NCI-H1694 (cell line): ENCODE measurements at regions not wholly inside any gene's neighbourhood (a gene's known extent, or its start where the extent isn't known, plus 50 kb on each side); places are given as distances from the start of the nearest gene placed in this dataset.
"Not testable (repeated sequence)": the region's sequence is repeated elsewhere in the genome, so short reads cannot be mapped to it uniquely, and the experiment has no call there.

Experiments used
- DNase-seq: peaks from one replicate; lab custom pipeline; 2025; lab: John Stamatoyannopoulos, UW

DNA sequence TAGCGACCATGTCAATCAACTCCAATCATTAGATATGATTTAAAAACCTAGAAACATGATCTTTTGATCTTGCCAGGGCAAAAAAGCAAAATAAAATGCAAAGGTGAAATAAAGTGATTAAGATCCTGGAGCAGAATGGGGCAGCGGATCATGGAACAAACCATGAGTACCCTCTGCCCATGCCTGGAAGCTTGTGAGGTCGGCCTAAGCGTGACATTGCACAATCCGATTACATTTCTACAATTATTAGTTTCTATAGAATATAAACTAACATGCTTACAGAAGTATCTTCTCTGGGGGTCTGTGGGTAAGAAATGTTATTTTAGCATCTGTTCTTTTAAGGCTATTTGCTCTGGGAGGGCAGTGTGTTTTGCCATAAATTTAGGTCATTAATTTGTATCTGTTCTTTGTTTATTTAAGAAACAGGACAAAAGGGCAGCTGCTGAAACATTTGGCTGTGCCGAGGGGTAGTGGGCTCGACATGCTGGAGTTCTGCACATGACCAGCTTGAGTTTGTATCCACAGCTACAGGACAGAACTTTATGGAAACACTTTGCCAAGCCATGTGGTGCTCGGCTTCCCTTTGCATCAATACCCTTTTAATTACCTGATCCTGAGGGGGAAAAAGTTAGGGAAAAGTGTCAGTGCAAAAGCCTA is 55.9 kb downstream of the ZBTB18 start:
- DNase-seq = no peak

DNA sequence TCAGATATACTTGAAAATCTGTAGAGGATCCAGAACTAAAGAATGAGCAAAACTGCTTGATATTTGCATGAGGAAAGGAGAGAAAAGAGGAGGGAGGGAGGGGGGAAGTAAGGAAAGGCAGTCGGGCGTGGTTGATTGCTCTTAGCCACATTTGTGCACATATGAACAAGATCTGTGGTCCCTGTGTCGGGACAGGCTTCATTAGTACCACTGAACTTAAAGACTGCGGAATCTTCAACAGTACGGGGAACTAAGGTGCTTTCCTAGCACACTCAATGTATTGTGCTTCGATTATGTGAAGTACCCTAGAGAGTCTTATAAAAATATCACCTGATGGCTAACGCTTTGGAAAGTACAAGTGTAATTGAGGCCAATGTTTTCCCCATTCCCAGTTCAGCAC is 59.9 kb downstream of the ZBTB18 start:
- no peak for DNase-seq

DNA sequence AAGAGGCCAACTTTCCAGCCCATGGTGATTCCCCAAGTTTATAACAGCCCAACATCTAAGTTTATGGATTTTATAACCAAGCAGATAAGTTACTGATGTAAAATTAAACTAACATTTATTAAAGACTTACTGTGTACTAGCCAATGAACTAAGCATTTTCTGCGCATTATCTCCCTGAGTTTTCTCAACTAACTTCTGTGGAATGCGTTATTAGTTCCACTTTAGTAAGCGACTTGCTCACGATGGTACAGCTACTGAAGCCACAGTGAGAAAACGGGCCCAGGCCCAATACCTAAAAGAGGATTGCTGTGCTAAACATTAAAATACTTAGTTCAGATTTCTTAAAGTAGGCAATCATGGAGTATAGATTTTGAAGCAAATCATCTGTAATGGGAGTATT is 61.0 kb downstream of the ZBTB18 start:
- DNase-seq = no peak

DNA sequence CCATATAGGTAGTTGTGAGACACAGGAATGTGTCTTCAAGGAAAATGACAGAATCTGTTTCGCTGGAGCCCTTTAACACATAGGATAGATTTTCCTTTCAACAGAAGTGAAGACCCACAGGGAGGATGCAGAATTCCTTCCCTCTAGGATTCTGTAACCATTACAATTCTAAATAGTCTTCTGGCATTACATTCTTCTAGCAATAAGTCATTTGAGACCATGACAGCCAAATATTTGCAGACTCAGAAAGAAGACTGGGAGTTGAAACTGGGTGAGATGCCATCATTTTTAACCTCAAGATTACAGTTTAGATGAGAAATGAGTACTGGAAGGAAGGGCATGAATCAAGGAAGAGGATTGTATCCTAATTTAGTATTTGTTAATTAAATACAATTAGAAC is 61.6 kb downstream of the ZBTB18 start:
- no peak for DNase-seq

DNA sequence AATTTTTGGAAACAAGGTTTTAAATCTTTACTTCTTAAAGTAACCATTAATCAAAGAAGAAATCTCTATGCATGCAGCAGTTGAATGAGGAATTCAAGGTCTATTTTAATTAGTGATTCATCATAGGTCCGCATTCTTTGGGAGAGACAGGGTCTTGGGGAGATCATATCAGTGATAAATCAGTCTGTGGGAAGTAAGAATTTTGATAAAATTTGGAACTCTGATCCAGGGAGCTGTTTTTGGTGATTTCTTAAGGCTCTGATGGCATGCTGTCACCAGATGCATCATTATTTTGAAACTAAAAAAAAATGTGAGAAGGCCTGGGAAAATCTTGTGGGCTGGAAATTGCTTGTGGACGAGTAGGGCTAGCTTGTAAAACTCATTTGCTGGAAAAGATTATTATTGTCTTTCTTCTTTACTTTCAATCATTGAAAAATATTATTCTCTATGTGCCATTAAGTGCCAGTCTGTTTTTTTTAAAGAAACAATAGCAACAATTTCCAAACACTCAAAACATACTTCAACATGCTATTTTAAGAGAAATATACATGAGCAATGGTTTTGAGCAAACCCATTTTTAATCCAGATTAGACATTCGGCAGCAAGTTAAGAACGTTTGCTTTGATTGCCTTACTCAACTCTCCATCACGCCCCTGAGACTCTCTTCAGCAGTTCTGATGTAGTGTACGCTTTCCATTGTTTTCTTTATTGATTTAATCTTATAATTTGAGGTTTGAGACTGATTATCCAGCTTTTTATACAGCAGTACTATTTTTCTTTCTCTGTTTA is 62.6 kb downstream of the ZBTB18 start:
- DNase-seq = no peak

DNA sequence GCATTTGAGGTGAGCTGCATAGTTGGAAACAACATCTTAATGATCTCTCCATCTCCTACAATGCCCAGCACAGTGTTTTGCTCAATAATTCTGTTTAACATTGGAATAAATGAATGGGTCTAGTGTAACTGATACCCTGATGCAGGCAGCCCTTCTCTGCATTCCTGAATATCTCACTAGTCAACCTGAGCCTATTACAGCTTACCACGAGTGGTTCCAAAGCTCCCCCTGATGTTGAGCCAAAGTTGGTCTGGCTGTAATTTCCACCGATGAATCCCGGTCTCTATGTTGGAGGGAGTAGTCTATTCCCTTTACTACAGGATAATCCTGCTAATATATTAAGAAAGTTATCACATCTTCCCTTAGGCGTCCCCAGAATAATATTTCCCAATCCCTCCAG is 63.8 kb downstream of the ZBTB18 start:
- DNase-seq = no peak

DNA sequence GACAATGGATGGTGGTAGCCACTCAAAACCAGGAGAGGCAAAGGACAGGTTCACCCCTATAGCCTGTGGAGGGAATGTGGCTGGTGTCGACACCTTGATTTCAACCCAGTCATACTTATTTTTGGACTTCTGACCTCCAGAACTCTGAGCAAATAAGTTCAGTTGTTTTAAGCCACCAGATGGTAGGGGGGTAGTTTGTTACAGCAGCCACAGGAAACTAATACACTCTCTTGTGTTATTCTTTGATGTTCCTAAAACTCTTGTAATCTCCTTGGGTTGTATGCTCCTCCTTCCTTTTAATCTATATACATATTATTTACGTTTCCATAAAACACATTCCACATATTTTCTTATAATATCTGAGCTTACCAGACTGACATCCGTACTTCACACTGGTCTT is 65.9 kb downstream of the ZBTB18 start:
- DNase-seq = no peak

DNA sequence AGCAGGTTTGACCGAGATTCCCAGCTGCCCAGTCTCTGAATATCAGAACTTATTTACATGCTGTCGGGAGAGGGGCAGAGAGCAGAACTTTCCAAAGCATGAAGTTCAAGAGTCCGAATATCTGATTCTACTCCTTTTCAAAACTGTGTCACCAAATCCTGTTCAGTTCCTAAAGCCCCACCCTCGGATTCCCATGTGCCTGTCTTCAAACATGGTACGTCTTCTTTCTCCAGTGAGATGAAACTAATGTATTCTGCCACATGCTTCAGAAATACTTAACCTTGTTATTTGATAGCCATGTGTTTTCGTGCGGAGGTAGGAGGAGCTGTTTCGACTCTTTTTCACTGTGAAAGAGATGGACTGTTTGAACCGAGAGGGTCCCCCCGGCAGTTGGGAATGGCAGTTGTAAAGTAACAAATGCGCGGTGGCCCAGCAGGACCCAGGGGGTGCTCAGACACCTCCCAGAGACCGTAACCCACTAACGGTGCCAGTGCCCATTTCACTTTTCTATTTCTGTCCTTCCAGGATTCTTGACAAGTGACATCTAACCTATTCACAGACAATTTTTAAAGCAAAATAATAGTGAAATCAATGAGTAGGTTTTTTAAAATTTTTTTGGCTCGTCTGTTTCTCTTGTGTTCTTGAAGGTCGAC is 67.2 kb downstream of the ZBTB18 start:
- no peak for DNase-seq

DNA sequence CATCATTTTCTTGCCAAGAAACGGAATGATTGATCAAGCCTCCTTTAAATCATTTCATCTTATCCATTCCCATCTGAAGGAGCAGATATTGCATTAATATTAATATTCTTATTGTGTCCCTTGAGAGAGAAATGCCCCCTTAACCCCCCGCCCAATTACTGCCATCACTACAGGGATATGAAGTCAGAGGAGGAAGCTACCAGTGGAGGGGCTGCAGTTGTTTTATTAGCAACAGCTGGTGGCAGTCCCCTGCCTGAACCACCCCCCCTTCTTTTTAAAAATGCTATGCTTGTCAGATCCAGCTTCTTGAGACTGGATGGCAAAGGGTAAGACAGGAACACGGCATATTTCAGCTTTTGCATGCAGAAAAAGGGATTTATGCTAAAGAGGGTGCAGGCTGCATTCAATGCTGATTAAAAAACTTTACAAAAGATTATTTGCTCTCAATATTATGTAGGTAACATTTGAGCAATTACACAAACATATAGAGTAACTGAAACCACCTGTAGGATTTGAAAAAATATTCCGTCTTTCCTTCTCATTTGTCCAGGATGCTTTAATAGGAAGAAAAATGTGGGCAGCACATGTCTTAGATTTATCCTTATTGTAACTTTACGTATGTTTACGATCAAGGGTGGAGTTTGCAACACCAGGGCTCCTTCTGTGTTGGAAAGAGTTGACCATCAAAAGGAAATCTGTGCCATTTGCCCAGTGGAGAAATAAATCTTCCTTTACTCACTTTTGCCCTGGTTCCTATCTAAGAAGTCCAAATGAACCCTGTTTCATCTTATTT is 77.7 kb downstream of the ZBTB18 start:
- no peak for DNase-seq

DNA sequence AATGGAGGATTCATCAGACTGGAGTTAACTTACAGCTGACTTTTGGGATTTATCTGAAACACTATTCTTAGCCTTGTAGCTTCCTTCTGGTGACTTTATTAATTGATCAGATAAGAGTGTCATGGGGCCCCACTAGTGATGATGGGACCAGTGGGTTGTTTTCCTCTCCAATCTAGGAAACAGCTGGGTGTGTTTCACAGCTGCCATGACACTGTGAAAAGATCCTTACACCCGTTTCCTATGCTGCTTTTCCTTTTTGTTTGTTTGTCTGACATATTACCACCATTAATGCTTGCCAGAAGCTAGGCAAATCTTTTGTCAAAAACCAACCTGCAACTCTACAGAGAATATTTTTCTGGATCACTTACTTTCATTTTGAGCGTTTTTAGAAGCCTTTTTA is 86.2 kb downstream of the ZBTB18 start:
- no peak for DNase-seq

DNA sequence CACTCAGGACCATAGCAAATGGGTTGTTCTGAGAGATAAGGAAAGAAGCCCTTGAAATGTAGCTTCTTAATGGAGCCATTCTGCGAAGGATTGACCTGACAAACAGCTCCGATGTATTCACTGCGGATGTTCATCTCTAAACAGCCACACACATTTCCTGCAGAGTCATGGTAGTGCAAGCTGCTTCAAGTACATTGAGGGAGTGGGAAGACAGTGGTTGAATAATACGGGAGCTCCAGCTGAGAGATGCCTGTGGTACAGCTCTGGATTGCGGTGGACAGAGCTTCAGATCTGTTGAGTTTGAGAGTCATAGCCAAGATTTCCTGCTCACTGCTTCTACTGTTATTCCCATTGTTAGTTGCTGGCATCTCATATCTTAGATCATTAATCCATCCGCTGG is 86.6 kb downstream of the ZBTB18 start:
- no peak for DNase-seq

DNA sequence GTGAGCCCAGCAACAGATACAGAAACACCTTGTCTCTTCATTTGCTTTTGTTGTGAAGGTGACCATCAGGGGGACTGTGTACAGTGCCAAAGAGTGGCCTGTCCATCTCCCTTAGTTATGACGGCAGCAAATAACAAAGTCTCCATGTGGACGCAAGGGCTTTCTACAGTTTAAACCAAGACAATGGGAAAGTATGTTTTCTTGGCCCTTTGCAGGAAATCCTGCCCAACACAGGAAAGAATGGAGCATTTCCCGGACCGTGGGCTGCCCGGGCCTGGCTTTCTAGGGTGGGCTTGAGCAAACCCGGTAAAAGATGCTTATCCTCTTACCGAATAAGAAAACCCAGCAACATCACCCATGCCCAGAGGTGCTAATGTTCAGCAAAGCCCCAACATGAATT is 87.3 kb downstream of the ZBTB18 start:
- DNase-seq = no peak

DNA sequence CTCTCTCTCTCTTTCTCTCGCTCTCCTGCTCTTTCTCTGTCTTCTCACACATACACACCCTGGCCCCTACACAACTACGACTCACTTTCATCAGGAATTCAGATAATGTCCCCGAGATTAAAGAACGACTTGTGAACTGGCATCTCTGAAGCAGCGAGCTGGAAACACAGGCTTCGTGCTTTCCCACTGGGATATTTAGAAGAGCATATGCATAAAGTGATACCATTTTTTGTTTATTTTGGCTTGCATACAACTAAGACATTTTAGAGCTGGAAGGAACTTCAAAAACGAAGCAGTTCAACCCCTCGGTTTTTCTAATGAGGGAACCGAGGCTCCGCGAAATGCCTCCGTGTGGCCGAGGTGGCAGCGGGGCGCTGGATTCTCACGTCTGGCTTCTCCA is 88.6 kb downstream of the ZBTB18 start:
- DNase-seq = no peak

DNA sequence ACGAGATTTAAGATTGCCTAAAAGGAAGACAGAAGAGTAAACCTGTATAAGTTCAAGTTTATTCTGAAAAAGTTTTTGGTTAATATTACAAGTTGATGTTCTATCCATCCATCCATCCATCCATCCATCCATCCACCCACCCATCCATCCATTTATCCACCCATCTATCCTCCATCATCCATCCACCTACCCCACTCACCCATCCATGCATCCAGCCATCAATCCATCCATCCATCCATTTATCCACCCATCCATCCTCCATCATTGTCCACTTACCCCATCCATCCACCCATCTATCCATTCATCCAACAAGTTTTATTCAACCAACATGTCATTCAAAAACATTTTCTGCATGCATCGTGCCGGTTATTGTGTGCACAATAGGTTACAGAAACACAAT is 89.3 kb downstream of the ZBTB18 start:
- no peak for DNase-seq

DNA sequence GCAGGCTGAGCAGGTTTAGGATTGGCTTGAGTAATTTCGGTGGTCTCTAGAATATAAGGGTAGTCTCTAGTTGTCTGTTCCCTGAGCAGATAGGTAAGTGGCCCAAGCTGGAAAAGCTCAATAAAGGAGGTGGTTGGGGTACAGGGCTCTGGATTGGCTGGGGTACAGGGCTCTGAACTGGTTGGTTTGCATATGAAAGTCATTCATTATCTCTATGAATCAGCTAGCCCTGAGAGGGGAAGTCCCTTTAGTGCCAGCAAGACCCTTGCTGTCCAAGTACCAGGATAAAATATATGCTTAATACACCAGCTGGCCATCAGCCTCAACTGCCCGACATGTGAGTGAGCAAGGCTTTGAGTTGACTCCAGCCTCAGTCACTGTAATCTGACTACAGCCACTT is 93.0 kb downstream of the ZBTB18 start:
- no peak for DNase-seq

DNA sequence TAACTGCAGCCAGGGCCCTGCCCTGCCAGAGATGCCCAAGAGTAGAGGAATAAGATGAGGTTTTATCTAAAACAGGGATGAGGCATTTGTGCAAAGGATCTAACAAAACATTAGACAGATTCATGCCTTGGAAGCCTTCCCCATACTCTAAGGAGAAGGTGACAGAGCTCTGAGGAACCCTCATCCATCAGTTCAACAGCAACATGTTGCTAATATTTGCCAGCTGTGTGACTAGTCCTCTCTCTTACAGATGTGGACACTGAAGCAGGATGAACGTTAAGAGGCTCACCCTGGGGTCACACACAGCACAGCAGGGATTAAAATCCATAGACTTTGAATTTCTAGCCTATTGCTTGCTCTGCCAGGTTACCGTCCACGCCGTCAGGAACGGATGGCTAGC is 99.0 kb downstream of the ZBTB18 start:
- no peak for DNase-seq

DNA sequence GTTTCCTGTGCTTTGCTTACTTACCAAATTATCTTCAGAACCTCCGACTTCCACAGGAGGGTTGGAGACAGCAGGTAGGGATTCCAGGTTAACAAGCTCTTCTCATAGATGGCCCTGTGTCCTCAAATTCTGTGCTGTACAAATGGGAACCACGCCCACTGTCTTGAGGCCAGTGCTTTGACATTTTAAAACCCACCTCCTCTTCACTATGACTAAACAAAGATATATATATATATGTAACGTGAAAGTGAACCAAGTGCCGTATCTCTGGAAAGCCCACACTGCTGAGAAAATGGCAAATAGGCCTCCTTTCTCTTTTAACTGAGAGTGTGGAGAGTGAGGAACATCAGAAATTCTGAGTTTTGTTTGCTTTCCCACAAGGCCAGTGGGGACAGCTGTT is 99.6 kb downstream of the ZBTB18 start:
- no peak for DNase-seq

DNA sequence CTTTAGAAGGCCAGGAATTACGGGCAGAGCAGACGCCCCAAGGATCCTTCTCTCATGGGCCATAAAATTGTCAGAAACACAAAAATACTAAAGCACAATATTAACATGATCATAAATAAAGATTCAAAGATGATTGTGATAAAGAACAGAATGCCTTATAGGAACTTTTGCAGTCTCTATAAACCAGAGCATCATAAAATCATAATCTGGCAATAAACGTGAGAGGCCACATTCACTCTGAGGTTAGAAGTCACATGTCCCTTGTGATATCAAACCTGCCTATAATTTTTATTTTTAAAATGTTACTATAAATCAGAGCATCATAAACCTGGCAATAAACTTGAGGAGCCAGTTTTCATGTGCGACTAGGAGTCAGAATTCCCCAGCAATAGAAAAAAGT is 100.5 kb downstream of the ZBTB18 start:
- DNase-seq = no peak

DNA sequence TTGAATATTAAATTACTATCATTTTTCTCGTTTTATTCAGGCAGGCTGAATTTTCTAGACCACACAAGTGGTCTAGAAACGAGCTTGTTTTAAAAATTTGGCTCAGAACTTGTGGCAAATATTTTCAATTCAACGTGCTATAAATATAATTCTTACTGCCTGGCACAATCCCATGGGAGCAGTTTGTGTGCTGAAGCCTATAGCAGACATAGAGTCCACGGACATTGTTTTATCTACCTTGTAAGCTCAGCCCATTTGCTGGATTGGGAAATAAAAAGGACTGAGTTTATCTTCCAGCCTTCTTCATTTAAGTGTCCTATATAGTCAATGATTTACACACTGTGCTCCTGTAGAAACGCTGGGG is 103.4 kb downstream of the ZBTB18 start:
- no peak for DNase-seq

DNA sequence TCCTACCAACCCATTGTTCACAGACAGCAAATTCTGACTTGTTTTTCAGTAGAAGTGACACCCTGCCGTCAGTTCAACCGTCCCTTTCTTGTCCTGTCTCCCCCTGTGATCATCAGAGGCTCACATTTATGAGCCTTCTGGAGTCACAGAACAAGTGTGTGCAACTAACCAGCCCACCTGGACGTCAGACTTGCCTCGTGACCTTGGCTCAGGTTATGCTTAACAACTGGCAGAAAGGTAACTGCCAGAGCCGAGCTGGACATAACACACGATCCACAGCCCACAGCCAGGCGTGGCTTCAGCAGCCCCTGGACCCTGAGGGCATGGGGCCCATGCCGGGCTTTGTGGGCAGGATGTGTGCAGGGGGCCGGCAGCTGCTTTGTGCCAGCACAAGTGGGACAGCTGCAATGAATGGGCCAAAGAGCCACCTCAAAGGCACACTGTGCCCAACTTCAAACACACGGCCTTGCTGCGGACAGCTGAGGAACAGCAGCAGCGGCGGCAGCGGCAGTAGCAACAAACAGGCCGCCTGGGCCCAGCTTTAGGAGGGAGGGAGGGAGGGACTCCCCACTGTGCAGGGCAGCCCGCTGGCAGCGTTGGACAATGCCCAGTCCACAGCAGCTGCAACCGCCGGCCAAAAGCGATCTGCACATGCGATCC is 103.9 kb downstream of the ZBTB18 start:
- DNase-seq = no peak

DNA sequence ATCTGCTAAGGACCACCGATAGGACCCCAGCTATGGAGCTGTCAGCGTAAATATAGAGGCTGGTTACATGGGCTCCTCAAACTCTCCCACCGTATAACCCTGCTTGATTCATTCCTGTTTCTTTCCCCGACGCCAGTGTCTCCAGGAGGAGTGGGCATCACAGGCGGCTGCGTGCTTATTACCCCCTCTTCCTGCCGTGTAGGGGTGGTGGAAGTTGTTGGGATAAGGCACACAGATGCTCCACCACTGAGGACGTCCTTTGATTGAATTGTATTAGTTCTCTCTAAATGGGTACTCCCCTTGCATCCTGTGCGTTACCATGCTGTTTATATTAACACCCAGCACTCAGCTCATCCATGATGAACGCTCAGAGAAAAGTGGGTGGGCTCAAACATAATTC is 104.6 kb downstream of the ZBTB18 start:
- no peak for DNase-seq

DNA sequence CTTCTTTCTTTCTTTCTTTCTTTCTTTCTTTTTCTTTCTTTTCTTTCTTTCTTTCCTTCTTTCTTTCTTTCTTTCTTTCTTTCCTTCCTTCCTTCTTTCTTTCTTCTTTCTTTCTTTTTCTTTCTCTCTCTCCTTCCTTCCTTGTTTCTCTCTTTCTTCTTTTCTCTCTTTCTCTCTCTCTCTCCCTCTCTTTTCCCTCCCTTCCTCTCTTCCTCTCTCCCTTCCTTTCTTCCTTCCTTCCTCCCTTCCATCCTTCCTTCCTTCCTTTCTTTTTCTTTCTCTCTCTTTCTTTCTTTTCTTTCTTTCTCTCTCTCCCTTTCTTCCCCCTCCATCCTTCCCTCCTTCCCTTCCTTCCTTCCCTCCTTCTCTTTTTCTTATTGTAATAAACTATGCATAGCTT is 105.5 kb downstream of the ZBTB18 start:
- not testable (repeated sequence) for DNase-seq
